Bronchial epithelial cell (primary cell): ENCODE measurements at regions not wholly inside any gene's neighbourhood (a gene's known extent, or its start where the extent isn't known, plus 50 kb on each side); places are given as distances from the start of the nearest gene placed in this dataset.
A peak's percentile ranks its signal among the peaks of the same experiment; 100 is the strongest.

Experiments
- DNase-seq: peaks from one replicate; pipeline ENCODE4 v3.0.0-alpha.2; 2010; ENCODE audit warnings: low read depth
- FAIRE-seq: peaks from 2 replicates; lab custom pipeline; 2011; peaks lifted over from hg19 to GRCh38; lab: Jason Lieb, UNC
- H3K27me3 ChIP-seq: 2 replicates; pipeline ENCODE4 v1.5.1; 2011; ENCODE audit warnings: low read length; ENCODE audit not compliant: control insufficient read depth, insufficient read depth
- H3K36me3 ChIP-seq: 2 replicates; pipeline ENCODE4 v1.5.1; 2011; ENCODE audit warnings: low read length; ENCODE audit not compliant: control insufficient read depth, insufficient read depth
- H3K4me3 ChIP-seq: 2 replicates; pipeline ENCODE4 v1.5.1; 2011; ENCODE audit warnings: mild to moderate bottlenecking, low read depth, low read length, control low read depth
- CTCF ChIP-seq: IDR thresholded peaks from 2 replicates; pipeline ENCODE4 v1.5.1; 2011; ENCODE audit warnings: mild to moderate bottlenecking, moderate library complexity, low read length, control low read depth, inconsistent platforms; ENCODE audit not compliant: insufficient read depth, severe bottlenecking

GRCh38 chr13:93151277-93151676, 75.3 kb upstream of the GPC6 start:
- DNase-seq = peak; percentile 87
- H3K4me3 ChIP-seq = no peak overlapping the region
- peaks cover 2% of the 10 kb centered on the region for H3K27me3 ChIP-seq
- FAIRE-seq = no peak
- no peaks in the 10 kb centered on the region for H3K36me3 ChIP-seq
- no peak for TF ChIP-seq CTCF

GRCh38 chr13:93158565-93158964, 68.0 kb upstream of the GPC6 start:
- no peak for TF ChIP-seq CTCF
- Histone ChIP-seq H3K36me3 (no peaks in the 10 kb centered on the region), H3K27me3 (no peaks in the 10 kb centered on the region), H3K4me3 (no peak overlapping the region)
- FAIRE-seq (no peak), DNase-seq (no peak)

GRCh38 chr13:93169980-93170379, 56.6 kb upstream of the GPC6 start:
- DNase-seq = peak; percentile 99
- H3K36me3 ChIP-seq = no peaks in the 10 kb centered on the region
- FAIRE-seq = peak; percentile 95
- H3K27me3 ChIP-seq = no peaks in the 10 kb centered on the region
- no peak for TF ChIP-seq CTCF
- H3K4me3 ChIP-seq = no peak overlapping the region

- H3K4me3 ChIP-seq = no peak overlapping the region
- no peak for DNase-seq
- TF ChIP-seq CTCF = no peak
- FAIRE-seq = no peak
- no peaks in the 10 kb centered on the region for H3K36me3 ChIP-seq
- H3K27me3 ChIP-seq = no peaks in the 10 kb centered on the region
Measured at GRCh38 chr13:93172109-93172508, 54.5 kb upstream of the GPC6 start.

- FAIRE-seq (no peak), DNase-seq (peak; percentile 19)
- no peak for TF ChIP-seq CTCF
- no peaks in the 10 kb centered on the region for H3K36me3 ChIP-seq
- H3K27me3 ChIP-seq = no peaks in the 10 kb centered on the region
- no peak overlapping the region for H3K4me3 ChIP-seq
Measured at GRCh38 chr13:93173654-93174053, 53.0 kb upstream of the GPC6 start.

- no peak for TF ChIP-seq CTCF
- DNase-seq = no peak
- H3K27me3 ChIP-seq = no peaks in the 10 kb centered on the region
- H3K36me3 ChIP-seq = no peaks in the 10 kb centered on the region
- FAIRE-seq = no peak
- no peak overlapping the region for H3K4me3 ChIP-seq
Measured at GRCh38 chr13:93174260-93174659, 52.3 kb upstream of the GPC6 start.
